Parathyroid adenoma (tissue), 2 donors: ENCODE measurements at regions not wholly inside any gene's neighbourhood (a gene's known extent, or its start where the extent isn't known, plus 50 kb on each side); places are given as distances from the start of the nearest gene placed in this dataset.

Source experiments
- H2AFZ ChIP-seq: fragments of 300-600 bp; sonication (generic); one replicate; pipeline ENCODE4 v1.7.0; 2017; ENCODE audit warnings: antibody characterized with exemption, mild to moderate bottlenecking
- H3K27ac ChIP-seq: fragments of 300-600 bp; sonication (generic); one replicate; pipeline ENCODE4 v1.7.0; 2017
- H3K27me3 ChIP-seq: fragments of 300-600 bp; sonication (generic); one replicate; pipeline ENCODE4 v1.7.0; 2017; ENCODE audit warnings: low read length; ENCODE audit not compliant: control insufficient read depth, insufficient read depth
- H3K36me3 ChIP-seq: fragments of 300-600 bp; sonication (generic); one replicate; pipeline ENCODE4 v1.7.0; 2017; ENCODE audit warnings: low read length; ENCODE audit not compliant: control insufficient read depth, insufficient read depth
- H3K4me1 ChIP-seq: fragments of 300-600 bp; sonication (generic); one replicate; pipeline ENCODE4 v1.7.0; 2017; ENCODE audit warnings: control low read depth
- H3K4me2 ChIP-seq: fragments of 300-600 bp; sonication (generic); one replicate; pipeline ENCODE4 v1.7.0; 2017; ENCODE audit warnings: low read length
- H3K4me3 ChIP-seq: fragments of 300-600 bp; sonication (generic); one replicate; pipeline ENCODE4 v1.7.0; 2017; ENCODE audit warnings: low read depth, low read length
- H3K79me2 ChIP-seq: fragments of 300-600 bp; sonication (generic); one replicate; pipeline ENCODE4 v1.7.0; 2017; ENCODE audit warnings: control low read depth
- H3K9ac ChIP-seq: fragments of 300-600 bp; sonication (generic); one replicate; pipeline ENCODE4 v1.7.0; 2017; ENCODE audit warnings: mild to moderate bottlenecking
- H3K9me3 ChIP-seq: fragments of 300-600 bp; sonication (generic); one replicate; pipeline ENCODE4 v1.7.0; 2017; ENCODE audit warnings: low read length; ENCODE audit not compliant: control insufficient read depth
- TF ChIP-seq, protein P1 (sequence below): fragments of 300-600 bp; sonication (generic); IDR thresholded peaks from one replicate; pipeline ENCODE4 v1.7.0; 2017; ENCODE audit warnings: antibody characterized with exemption, mild to moderate bottlenecking
- donor health status: primary hyperparathyroidism.

DNA sequence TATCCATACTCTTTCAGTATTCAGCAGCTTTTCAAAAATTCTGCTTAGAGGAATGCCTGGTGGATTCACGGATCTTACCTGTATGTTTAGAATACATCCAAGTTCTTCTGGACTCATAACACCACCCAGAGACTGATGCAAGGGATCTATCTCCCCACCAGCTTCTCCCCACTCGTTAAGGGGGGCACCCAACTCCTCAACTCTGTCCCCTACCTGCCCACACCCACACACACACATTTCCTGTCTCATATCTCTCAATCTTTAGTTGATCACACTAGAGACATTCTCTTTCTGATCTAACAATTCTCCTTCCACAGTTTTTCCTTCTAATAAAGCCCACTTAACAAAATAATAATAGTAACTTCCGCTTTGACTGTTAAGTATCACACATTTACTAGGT lies 110.1 kb downstream of the DLEU7 start:
- Histone ChIP-seq H3K27ac (no peak overlapping the region), H3K27me3 (no peaks in the 10 kb centered on the region), H3K4me2 (no peak overlapping the region), H3K9ac (no peak overlapping the region), H3K79me2 (no peaks in the 10 kb centered on the region), H3K9me3 (no peaks in the 10 kb centered on the region), H3K4me3 (no peak overlapping the region), H2AFZ (no peak overlapping the region), H3K4me1 (no peaks in the 10 kb centered on the region), H3K36me3 (no peaks in the 10 kb centered on the region)
- TF ChIP-seq, protein P1, sequence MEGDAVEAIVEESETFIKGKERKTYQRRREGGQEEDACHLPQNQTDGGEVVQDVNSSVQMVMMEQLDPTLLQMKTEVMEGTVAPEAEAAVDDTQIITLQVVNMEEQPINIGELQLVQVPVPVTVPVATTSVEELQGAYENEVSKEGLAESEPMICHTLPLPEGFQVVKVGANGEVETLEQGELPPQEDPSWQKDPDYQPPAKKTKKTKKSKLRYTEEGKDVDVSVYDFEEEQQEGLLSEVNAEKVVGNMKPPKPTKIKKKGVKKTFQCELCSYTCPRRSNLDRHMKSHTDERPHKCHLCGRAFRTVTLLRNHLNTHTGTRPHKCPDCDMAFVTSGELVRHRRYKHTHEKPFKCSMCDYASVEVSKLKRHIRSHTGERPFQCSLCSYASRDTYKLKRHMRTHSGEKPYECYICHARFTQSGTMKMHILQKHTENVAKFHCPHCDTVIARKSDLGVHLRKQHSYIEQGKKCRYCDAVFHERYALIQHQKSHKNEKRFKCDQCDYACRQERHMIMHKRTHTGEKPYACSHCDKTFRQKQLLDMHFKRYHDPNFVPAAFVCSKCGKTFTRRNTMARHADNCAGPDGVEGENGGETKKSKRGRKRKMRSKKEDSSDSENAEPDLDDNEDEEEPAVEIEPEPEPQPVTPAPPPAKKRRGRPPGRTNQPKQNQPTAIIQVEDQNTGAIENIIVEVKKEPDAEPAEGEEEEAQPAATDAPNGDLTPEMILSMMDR = no peak

DNA sequence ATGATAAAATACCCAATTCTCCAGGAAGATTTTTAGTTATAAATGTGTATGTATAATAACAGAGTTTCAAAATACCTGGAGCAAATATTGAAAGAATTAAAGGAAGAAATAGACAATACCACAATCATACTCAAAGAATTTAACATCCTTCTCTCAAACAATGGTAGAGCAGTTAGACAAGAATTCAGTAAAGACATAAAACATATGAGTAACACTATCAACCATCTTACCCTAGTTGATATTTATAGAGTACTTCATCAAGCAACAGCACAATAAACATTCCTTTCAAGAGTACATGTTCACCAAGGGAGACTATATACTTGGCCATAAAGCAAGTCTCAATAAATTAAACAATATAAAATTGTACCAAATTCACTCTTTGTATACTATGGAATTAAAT lies 108.4 kb downstream of the DLEU7 start:
- H3K9ac ChIP-seq = no peak overlapping the region
- no peak overlapping the region for H3K27ac ChIP-seq
- H3K4me2 ChIP-seq = no peak overlapping the region
- H3K4me1 ChIP-seq = no peaks in the 10 kb centered on the region
- TF ChIP-seq, protein P1 = no peak
- no peak overlapping the region for H3K4me3 ChIP-seq
- H3K27me3 ChIP-seq = no peaks in the 10 kb centered on the region
- H3K36me3 ChIP-seq = no peaks in the 10 kb centered on the region
- H3K9me3 ChIP-seq = no peaks in the 10 kb centered on the region
- H2AFZ ChIP-seq = no peak overlapping the region
- no peaks in the 10 kb centered on the region for H3K79me2 ChIP-seq

DNA sequence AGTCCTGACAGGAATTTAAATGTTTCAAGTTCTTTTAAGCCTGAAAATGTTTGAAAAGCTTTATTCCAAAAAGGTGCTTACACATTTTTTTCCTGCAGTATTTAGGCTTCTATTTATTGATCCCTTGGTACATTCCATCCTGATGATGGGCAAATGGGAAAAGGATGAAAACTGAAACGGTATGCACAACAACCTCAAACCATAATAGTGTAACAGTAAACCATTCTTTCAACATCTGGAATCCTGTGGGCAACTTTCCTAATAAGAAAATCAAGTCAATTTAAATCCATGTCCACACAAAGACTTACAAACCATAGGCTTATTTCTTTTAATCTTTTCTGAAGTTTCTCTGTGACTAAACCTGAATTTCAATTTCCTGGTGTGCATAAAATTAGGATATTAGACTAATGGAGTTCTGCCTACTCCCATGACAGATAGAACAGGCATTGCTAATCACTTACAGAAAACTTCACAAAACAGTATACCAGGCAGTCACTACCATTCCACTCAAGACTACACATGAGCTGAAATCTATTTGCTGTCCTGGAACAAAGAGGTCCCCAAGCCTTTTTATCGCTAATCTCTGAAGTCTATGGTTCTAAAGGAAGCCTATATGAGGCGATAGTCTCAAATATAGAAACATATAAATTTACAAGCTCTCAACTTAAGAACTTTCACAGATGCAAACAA lies 103.3 kb downstream of the DLEU7 start:
- Histone ChIP-seq H3K79me2 (no peaks in the 10 kb centered on the region), H3K27ac (no peak overlapping the region), H2AFZ (no peak overlapping the region), H3K4me2 (no peak overlapping the region), H3K9me3 (no peaks in the 10 kb centered on the region), H3K4me3 (no peak overlapping the region), H3K27me3 (no peaks in the 10 kb centered on the region), H3K9ac (no peak overlapping the region), H3K36me3 (no peaks in the 10 kb centered on the region), H3K4me1 (no peaks in the 10 kb centered on the region)
- TF ChIP-seq, protein P1 = no peak

DNA sequence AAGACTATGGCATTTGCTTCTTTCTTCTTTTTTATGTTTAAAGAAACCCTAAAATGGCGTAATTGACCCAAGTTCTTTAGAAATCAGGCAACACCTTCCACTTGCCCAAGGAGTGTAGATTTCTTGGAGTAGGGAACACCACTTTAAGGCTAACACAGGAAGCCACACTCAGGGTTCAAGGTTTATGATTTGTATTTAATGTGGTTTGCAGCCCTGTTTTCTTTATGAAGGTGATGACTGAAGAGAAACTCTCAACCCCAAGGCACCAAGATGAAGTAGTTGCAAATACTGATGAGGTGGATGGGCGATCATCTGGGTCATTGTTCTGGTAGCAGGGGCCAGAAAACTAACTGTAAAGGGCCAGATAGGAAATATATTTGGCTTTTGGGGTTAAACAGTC lies 101.1 kb downstream of the DLEU7 start:
- no peak overlapping the region for H3K9ac ChIP-seq
- TF ChIP-seq, protein P1 = no peak
- no peaks in the 10 kb centered on the region for H3K9me3 ChIP-seq

DNA sequence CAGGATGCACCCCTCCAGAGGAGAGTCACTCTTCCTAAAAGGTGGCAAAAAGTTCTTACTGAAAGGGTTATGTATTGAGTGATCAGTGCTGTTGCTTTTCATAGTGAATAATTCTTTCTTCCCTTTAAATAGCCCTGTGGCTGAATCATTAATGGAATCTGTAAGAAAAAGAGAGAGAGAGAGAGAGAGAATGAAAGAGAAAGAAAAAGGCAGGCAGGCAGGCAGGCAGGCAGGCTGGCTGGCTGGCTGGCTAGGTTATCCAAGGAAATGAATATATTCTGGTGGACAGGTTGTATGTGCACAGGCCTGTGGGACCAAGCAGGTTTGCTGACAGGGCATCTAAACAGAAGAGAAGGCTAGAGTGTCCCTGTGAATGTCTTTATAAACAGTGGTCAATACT lies 100.5 kb downstream of the DLEU7 start:
- Histone ChIP-seq H3K27me3 (no peaks in the 10 kb centered on the region), H2AFZ (no peak overlapping the region), H3K4me3 (no peak overlapping the region), H3K27ac (no peak overlapping the region), H3K4me1 (no peaks in the 10 kb centered on the region), H3K9ac (no peak overlapping the region), H3K79me2 (no peaks in the 10 kb centered on the region), H3K36me3 (no peaks in the 10 kb centered on the region), H3K4me2 (no peak overlapping the region), H3K9me3 (no peaks in the 10 kb centered on the region)
- TF ChIP-seq, protein P1 = no peak

More for the DNA sequence above, 101.1 kb downstream of the DLEU7 start:
- H3K4me2 ChIP-seq = no peak overlapping the region
- no peak overlapping the region for H2AFZ ChIP-seq
- H3K4me1 ChIP-seq = no peaks in the 10 kb centered on the region
- no peaks in the 10 kb centered on the region for H3K27me3 ChIP-seq
- no peaks in the 10 kb centered on the region for H3K36me3 ChIP-seq
- H3K79me2 ChIP-seq = no peaks in the 10 kb centered on the region
- no peak overlapping the region for H3K4me3 ChIP-seq
- no peak overlapping the region for H3K27ac ChIP-seq
